GM12873 (cell line): ENCODE measurements at regions not wholly inside any gene's neighbourhood (a gene's known extent, or its start where the extent isn't known, plus 50 kb on each side); places are given as distances from the start of the nearest gene placed in this dataset.
A peak's percentile ranks its signal among the peaks of the same experiment; 100 is the strongest.

Experiments used
- TF ChIP-seq, protein P1 (sequence below): IDR thresholded peaks from 2 replicates; pipeline ENCODE4 v1.5.1; 2012; ENCODE audit warnings: low read depth, mild to moderate bottlenecking, moderate library complexity, low read length, control low read depth; ENCODE audit not compliant: insufficient read depth; ENCODE audit errors: missing control alignments

DNA sequence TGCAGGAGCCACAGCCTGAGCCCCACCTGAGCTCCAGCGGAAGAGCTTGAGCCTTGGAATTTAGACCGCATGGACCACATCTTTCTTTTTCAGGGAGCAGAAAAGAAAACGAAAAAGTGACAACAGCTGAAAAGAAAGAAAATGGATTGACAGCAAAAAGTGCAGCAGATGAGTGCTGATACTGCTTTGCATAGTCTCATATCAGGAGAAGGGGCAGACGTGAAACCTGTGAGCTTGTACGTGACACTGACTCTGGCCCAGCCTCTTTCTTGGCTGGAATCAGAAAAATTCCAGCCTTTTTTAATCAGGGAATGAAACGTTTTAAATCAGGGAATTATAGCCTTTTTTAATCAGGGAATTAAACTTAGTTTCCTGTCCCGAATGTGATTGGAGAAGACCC lies 1296.5 kb downstream of the TMEM121 start:
- TF ChIP-seq, protein P1, sequence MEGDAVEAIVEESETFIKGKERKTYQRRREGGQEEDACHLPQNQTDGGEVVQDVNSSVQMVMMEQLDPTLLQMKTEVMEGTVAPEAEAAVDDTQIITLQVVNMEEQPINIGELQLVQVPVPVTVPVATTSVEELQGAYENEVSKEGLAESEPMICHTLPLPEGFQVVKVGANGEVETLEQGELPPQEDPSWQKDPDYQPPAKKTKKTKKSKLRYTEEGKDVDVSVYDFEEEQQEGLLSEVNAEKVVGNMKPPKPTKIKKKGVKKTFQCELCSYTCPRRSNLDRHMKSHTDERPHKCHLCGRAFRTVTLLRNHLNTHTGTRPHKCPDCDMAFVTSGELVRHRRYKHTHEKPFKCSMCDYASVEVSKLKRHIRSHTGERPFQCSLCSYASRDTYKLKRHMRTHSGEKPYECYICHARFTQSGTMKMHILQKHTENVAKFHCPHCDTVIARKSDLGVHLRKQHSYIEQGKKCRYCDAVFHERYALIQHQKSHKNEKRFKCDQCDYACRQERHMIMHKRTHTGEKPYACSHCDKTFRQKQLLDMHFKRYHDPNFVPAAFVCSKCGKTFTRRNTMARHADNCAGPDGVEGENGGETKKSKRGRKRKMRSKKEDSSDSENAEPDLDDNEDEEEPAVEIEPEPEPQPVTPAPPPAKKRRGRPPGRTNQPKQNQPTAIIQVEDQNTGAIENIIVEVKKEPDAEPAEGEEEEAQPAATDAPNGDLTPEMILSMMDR = no peak

DNA sequence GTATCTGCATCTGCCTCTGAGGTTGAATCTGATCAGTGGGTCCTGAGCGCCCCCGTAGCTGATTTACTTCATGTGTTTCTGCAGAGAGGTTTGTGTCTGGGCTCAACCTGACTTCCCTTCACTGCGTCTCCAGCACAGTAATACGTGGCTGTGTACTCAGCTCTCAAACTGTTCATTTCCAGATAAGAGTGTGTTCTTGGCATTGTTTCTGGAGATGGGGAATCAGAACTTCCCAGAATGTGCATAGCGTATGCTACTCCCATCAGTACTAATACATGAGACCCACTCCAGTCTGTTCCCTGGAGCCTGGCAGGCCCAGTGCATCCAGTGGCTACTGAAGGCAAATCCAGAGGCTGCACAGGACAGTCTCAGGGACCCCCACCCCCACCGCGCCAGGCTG lies 1297.2 kb downstream of the TMEM121 start:
- TF ChIP-seq, protein P1 = no peak

DNA sequence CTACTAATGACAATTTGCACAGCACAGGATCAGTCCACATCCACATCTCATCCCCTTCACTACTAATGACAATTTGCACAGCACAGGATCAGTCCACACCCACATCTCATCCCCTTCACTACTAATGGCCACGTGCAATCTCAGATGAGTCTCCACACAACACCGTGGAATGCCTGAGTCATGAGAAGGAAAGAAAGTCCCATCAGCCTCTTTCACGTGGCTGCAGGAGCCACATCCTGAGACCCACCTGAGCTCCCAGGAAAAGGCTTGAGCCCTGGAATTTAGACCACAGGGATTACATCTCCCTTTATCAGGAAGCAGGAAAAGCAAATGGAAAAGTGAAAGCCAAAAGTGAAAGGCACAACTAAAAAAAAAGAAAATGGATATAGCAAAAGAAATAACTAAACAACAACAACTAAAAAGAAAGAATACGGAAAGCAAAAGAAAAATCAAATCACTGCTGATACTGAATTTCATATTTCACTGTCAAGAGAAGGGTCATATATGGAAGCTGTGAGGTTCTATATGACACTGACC lies 1300.5 kb downstream of the TMEM121 start:
- TF ChIP-seq, protein P1 = no peak

DNA sequence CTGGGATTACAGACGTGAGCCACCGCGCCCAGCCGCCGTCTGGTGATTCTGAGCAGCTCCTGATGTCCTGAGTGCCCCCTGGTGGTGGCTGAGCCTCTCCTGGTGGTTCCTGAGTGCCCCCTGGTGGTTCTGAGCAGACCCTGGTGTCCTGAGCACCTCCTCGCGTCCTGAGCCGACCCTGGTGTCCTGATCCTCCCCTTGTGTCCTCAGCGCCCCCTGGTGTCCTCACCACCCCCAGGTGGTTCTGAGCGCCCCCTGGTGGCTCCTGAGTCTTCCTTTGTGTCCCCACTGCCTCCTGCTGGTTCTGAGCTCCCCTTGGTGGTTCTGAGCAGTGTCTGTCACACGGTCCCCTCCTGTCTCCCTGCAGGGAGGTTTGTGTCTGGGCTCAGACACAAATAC lies 1304.9 kb downstream of the TMEM121 start:
- TF ChIP-seq, protein P1 = peak; percentile 91

DNA sequence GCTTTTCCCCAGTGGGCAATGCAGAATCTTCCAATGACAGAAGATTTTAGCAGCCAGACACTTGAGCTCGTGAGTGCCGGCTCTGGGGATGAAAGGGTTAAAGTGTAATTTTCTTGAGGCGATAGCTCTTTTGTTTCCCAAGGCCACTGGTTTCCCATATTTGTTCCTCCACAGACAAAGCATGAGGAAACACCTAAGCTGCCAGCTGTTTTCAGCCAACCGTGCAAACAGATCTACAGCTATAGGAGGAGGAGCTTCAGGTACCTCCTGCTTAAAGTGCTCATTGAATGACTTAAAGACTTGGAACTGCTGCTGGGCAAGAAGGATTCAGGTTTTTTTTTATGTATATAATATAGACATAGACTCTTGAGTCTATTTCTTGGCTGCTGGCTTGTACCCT lies 1311.5 kb downstream of the TMEM121 start:
- TF ChIP-seq, protein P1 = no peak

DNA sequence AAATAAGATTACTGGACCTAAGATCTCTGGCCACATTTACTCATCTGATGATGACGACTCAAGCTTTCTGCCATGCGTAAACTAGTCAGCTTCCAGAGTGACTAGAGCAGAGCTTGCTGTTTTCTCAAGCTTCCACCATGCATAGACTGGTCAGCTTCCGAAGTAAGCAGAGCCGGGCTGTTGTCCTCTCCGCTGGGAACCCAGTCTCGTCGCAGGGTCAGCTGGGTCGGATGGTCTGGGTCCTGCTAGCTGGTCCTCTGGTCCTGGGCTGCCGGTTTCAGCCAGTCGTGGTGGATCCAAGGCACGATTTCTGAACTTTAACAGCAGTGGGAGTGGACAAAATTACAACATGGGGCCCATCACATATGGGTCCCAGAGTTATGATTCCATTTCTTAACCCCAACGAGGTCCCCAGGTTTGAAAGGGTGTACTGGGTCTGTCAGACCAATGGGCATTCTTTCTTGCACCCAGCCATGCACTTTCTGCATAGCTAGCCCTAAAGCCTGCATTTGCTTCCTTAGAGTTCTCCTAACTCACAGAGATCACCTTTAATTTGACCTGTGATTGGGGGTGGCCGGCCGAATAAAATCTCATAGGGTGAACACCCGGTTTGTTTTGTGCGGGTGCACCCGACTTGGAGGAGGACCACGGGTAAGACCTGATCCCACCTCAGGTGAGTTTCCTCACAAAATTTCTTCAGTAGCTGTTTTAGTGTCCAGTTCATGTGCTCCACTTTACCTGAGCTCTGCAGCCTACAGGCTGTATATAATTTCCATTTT lies 1312.8 kb downstream of the TMEM121 start:
- TF ChIP-seq, protein P1 = no peak

DNA sequence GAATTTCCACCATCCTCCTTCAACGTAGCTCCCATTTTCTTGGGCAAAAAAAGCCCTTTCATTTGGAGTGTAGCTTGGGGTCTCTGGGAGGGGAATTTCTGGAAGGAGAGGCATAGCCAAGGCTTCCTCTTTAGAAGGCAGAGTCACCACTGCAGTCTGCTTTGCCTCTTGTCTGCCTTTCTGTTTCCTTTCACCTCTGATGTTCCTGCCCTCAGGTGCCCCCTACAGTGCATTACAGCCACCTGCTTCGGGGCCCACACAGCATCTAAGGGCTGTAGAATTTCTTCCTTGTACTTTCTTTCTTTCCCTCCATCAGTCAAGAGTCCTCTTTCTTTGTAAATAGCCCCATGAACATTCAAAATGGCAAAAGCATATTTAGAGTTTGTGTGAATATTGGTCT lies 1313.9 kb downstream of the TMEM121 start:
- TF ChIP-seq, protein P1 = peak; percentile 51
